Panc1 (cell line): ENCODE measurements at regions not wholly inside any gene's neighbourhood (a gene's known extent, or its start where the extent isn't known, plus 50 kb on each side); places are given as distances from the start of the nearest gene placed in this dataset.

ENCODE experiments used
- ATAC-seq: fragments of 200-7000 bp; cut with Tn5 transposase; 2 replicates; pipeline ENCODE4 v1.9.1; 2020; ENCODE audit warnings: mild to moderate bottlenecking, moderate library complexity
- BruUV-seq: library from RNA; stranded (reverse); fragments of 400-500 nt; replicated peaks from 2 replicates; lab custom pipeline; 2021; lab: Mats Ljungman, UMichigan
- CTCF ChIA-PET: fragments of 300-600 bp; sonication (Branson Sonifier 250); formaldehyde crosslinking; loops from one replicate; lab custom pipeline; 2022; ENCODE audit warnings: antibody characterized with exemption; lab: Charles Lee
- POLR2A ChIA-PET: fragments of 300-600 bp; sonication (Branson Sonifier 250); formaldehyde crosslinking; loops from one replicate; lab custom pipeline; 2022; ENCODE audit warnings: antibody characterized with exemption; lab: Charles Lee
- DNase-seq: peaks from one replicate; pipeline ENCODE4 v3.0.0-alpha.2; 2010; ENCODE audit warnings: low read depth, low spot score
- H3K27ac ChIP-seq: 2 replicates; pipeline ENCODE4 v1.5.1; 2011; ENCODE audit warnings: mild to moderate bottlenecking, low read length, inconsistent platforms
- H3K27me3 ChIP-seq: fragments of 200-500 bp; sonication (Bioruptor generic); 2 replicates; pipeline ENCODE4 v1.6.0; 2014; ENCODE audit warnings: low read length, inconsistent platforms; ENCODE audit not compliant: control insufficient read depth, insufficient read depth
- H3K36me3 ChIP-seq: fragments of 200-500 bp; sonication (Bioruptor generic); 2 replicates; pipeline ENCODE4 v1.5.1; 2014; ENCODE audit warnings: inconsistent platforms, mild to moderate bottlenecking, low read length, moderate library complexity; ENCODE audit not compliant: control insufficient read depth, insufficient read depth
- H3K4me1 ChIP-seq: 2 replicates; pipeline ENCODE4 v1.5.1; 2011; ENCODE audit warnings: inconsistent platforms, mild to moderate bottlenecking, low read length, moderate library complexity; ENCODE audit not compliant: control insufficient read depth, insufficient read depth
- H3K4me3 ChIP-seq, 2 experiments: 2 replicates each; pipeline ENCODE4 v1.5.1; 2011 to 2012; ENCODE audit warnings: low read depth in 2 of 2, low read length in 2 of 2, mild to moderate bottlenecking in 2 of 2, inconsistent platforms in 1 of 2, moderate library complexity in 1 of 2
- H3K9me3 ChIP-seq: fragments of 200-500 bp; sonication (Bioruptor generic); 2 replicates; pipeline ENCODE4 v1.5.1; 2014; ENCODE audit warnings: low read depth, mild to moderate bottlenecking, inconsistent platforms, low read length, moderate library complexity; ENCODE audit not compliant: control insufficient read depth, insufficient read depth
- POLR2AphosphoS5 ChIP-seq: IDR thresholded peaks from 2 replicates; pipeline ENCODE4 v1.6.1; 2012; ENCODE audit warnings: mild to moderate bottlenecking, low read depth, low read length, moderate library complexity
- REST ChIP-seq, 2 experiments: IDR thresholded peaks; 2 replicates each; pipeline ENCODE4 v1.6.1; 2011 to 2012; ENCODE audit warnings: low read depth in 2 of 2, control low read depth in 1 of 2, low read length in 1 of 2, mild to moderate bottlenecking in 1 of 2, moderate library complexity in 1 of 2; ENCODE audit not compliant: insufficient read depth in 1 of 2
- SIN3A ChIP-seq: IDR thresholded peaks from 2 replicates; pipeline ENCODE4 v1.6.1; 2012; ENCODE audit warnings: low read depth, mild to moderate bottlenecking, low read length, moderate library complexity, borderline replicate concordance; ENCODE audit not compliant: insufficient read depth
- TCF7L2 ChIP-seq: IDR thresholded peaks from 2 replicates; pipeline ENCODE4 v1.6.1; 2011; ENCODE audit warnings: mild to moderate bottlenecking, low read depth, low read length, inconsistent platforms
- in situ Hi-C: cut with HindIII; loops from 2 replicates; pipeline ENCODE4 v1.10.0; 2016; ENCODE audit warnings: low sequenced_read_pairs, low pct_unique_long_range_greater_than_20kb
- intact Hi-C: fragments of 100-400 bp; cut with micrococcal nuclease; formaldehyde crosslinking; loops from one replicate; pipeline ENCODE4 v1.10.0; 2022; ENCODE audit not compliant: unreplicated experiment
- TF ChIP-seq, protein P1 (sequence below): fragments of 450-650 bp; IDR thresholded peaks from 2 replicates; pipeline ENCODE4 v1.5.1; 2017; ENCODE audit warnings: mild to moderate bottlenecking

GRCh38 chr3:154522036-154522602, 92.1 kb upstream of the GPR149 start:
- Histone ChIP-seq H3K36me3 (no peaks in the 10 kb centered on the region), H3K27me3 (no peaks in the 10 kb centered on the region), H3K9me3 (no peaks in the 10 kb centered on the region), H3K4me3 (no peak overlapping the region), H3K4me1 (no peaks in the 10 kb centered on the region), H3K27ac (no peak overlapping the region)
- TF ChIP-seq POLR2AphosphoS5: no peak
- TF ChIP-seq TCF7L2: no peak
- TF ChIP-seq, protein P1, sequence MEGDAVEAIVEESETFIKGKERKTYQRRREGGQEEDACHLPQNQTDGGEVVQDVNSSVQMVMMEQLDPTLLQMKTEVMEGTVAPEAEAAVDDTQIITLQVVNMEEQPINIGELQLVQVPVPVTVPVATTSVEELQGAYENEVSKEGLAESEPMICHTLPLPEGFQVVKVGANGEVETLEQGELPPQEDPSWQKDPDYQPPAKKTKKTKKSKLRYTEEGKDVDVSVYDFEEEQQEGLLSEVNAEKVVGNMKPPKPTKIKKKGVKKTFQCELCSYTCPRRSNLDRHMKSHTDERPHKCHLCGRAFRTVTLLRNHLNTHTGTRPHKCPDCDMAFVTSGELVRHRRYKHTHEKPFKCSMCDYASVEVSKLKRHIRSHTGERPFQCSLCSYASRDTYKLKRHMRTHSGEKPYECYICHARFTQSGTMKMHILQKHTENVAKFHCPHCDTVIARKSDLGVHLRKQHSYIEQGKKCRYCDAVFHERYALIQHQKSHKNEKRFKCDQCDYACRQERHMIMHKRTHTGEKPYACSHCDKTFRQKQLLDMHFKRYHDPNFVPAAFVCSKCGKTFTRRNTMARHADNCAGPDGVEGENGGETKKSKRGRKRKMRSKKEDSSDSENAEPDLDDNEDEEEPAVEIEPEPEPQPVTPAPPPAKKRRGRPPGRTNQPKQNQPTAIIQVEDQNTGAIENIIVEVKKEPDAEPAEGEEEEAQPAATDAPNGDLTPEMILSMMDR: no peak
- TF ChIP-seq REST (IDR thresholded peaks at IDR 0.05; ENCODE audit: insufficient read depth in 1 of 2, low read depth in 2 of 2, low read length in 1 of 2): no peak
- CTCF ChIA-PET: no interaction called here
- DNase-seq (no peak), ATAC-seq (no peak)
- in situ Hi-C loops: no loop called here
- no TSS peak for BruUV-seq
- intact Hi-C loops: no loop called here
- POLR2A ChIA-PET: no interaction called here

GRCh38 chr3:154517404-154517803, 87.4 kb upstream of the GPR149 start:
- Histone ChIP-seq H3K27ac (no peak overlapping the region), H3K27me3 (no peaks in the 10 kb centered on the region), H3K4me1 (no peaks in the 10 kb centered on the region), H3K36me3 (no peaks in the 10 kb centered on the region), H3K9me3 (no peaks in the 10 kb centered on the region), H3K4me3 (no peak overlapping the region)
- TF ChIP-seq REST (IDR thresholded peaks at IDR 0.05; ENCODE audit: insufficient read depth in 1 of 2, low read depth in 2 of 2, low read length in 1 of 2) (no peak), POLR2AphosphoS5 (no peak), TCF7L2 (no peak), SIN3A (no peak)
- TF ChIP-seq, protein P1: no peak
- intact Hi-C loops (no loop called here), in situ Hi-C loops (no loop called here)
- BruUV-seq: no TSS peak
- DNase-seq (no peak), ATAC-seq (no peak)
- POLR2A ChIA-PET: no interaction called here
- CTCF ChIA-PET: no interaction called here
